ENCODE measurements at regions not wholly inside any gene's neighbourhood (a gene's known extent, or its start where the extent isn't known, plus 50 kb on each side); places are given as distances from the start of the nearest gene placed in this dataset.
"Not testable (repeated sequence)": the region's sequence is repeated elsewhere in the genome, so short reads cannot be mapped to it uniquely, and the experiment has no call there.

GRCh38 chr7:113768387-113768786 is 150.4 kb downstream of the PPP1R3A start:
- Histone ChIP-seq H3K4me2 (peak overlapping the region; percentile 25 to 74 (median 54); a peak in 21 of 22 replicates), H3K4me3 (no peak overlapping the region; a peak in 1 of 20 replicates), H4K20me1 (no peaks in the 10 kb centered on the region), H3K27ac (peak overlapping the region in 3 of 11 experiments; percentile 8 to 41 (median 32); a peak in 4 of 22 replicates), H3K27me3 (no peaks in the 10 kb centered on the region), H3K36me3 (no peaks in the 10 kb centered on the region), H3K9me3 (replicated peaks in 1 of 11) (peaks cover 0 to 16% (median 0%) of the 10 kb centered on the region in 11 experiments; a peak in 4 of 22 replicates), H3K9ac (no peak overlapping the region), H3K4me1 (peaks cover 25 to 39% (median 26%) of the 10 kb centered on the region in 10 experiments)
- TF ChIP-seq Cebpa-rat (IDR thresholded peaks at IDR 0.05) = no peak

GRCh38 chr7:113764401-113765035 is 154.3 kb downstream of the PPP1R3A start:
- peaks cover 0 to 5% (median 0%) of the 10 kb centered on the region in 11 experiments; a peak in 1 of 22 replicates for H3K9me3 ChIP-seq (replicated peaks in 1 of 11)
- H3K4me2 ChIP-seq = peak overlapping the region in 2 of 11 experiments; percentile 7 to 47; a peak in 1 of 22 replicates
- H3K4me3 ChIP-seq = no peak overlapping the region
- H3K4me1 ChIP-seq = peaks cover 14 to 30% (median 16%) of the 10 kb centered on the region in 10 experiments
- H3K9ac ChIP-seq = no peak overlapping the region
- no peaks in the 10 kb centered on the region for H3K36me3 ChIP-seq
- no peak overlapping the region for H3K27ac ChIP-seq
- TF ChIP-seq Cebpa-rat (IDR thresholded peaks at IDR 0.05) = no peak
- H4K20me1 ChIP-seq = no peaks in the 10 kb centered on the region
- H3K27me3 ChIP-seq = no peaks in the 10 kb centered on the region

DNA sequence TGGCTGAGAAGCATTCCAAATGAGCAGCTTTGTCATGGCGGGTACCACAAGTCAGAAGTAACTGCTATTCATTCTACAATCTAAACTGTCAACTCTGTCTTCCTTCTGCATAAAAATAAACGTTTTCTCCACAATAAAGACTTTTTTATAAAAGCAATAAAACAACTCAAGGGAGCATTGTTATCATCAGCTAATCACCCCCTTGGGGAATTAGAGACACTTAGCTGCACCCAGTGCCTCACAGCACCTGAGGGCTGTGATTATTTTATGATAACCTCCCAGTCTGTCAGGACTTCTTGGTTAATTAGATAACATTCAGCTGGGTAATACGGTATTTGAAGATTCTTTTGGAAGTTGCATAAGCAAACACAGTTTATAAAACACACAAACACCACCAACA is 155.6 kb downstream of the PPP1R3A start:
- H3K27ac ChIP-seq = no peak overlapping the region
- no peak for TF ChIP-seq Cebpa-rat (IDR thresholded peaks at IDR 0.05)
- H3K9me3 ChIP-seq (replicated peaks in 1 of 11) = no peaks in the 10 kb centered on the region
- peaks cover 1 to 17% (median 3%) of the 10 kb centered on the region in 10 experiments for H3K4me1 ChIP-seq
- no peak overlapping the region for H3K4me3 ChIP-seq
- H4K20me1 ChIP-seq = no peaks in the 10 kb centered on the region
- H3K27me3 ChIP-seq = no peaks in the 10 kb centered on the region
- H3K9ac ChIP-seq = no peak overlapping the region
- H3K4me2 ChIP-seq = no peak overlapping the region
- no peaks in the 10 kb centered on the region for H3K36me3 ChIP-seq

GRCh38 chr7:113756250-113756649 is 162.6 kb downstream of the PPP1R3A start:
- Histone ChIP-seq H3K9me3 (replicated peaks in 1 of 11) (no peaks in the 10 kb centered on the region), H4K20me1 (no peaks in the 10 kb centered on the region), H3K27ac (no peak overlapping the region), H3K4me1 (no peaks in the 10 kb centered on the region), H3K27me3 (no peaks in the 10 kb centered on the region), H3K4me2 (no peak overlapping the region), H3K36me3 (no peaks in the 10 kb centered on the region), H3K4me3 (no peak overlapping the region), H3K9ac (no peak overlapping the region)
- no peak for TF ChIP-seq Cebpa-rat (IDR thresholded peaks at IDR 0.05)

DNA sequence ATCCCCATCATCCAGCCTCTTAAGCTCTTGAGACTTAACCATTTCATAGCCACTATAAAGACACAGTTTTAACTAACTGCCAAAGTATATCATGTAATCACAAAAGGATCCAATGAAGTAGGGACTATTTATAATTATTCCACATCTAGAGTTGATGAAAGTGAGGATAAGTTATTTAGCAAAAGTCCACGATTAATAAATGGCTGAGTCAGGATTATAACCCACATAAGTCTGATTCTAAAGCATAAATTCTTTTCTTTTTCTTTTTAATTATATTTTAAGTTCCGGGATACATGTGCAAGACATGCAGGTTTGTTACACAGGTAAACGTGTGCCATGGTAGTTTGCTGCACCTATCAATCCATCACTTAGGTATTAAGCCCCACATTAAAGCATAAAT is 166.1 kb downstream of the PPP1R3A start:
- H3K4me3 ChIP-seq = no peak overlapping the region
- H3K27ac ChIP-seq = no peak overlapping the region
- no peaks in the 10 kb centered on the region for H3K4me1 ChIP-seq
- no peak overlapping the region for H3K9ac ChIP-seq
- no peak overlapping the region for H3K4me2 ChIP-seq
- H4K20me1 ChIP-seq = no peaks in the 10 kb centered on the region
- no peak for TF ChIP-seq Cebpa-rat (IDR thresholded peaks at IDR 0.05)
- H3K27me3 ChIP-seq = no peaks in the 10 kb centered on the region
- no peaks in the 10 kb centered on the region for H3K36me3 ChIP-seq
- no peaks in the 10 kb centered on the region for H3K9me3 ChIP-seq (replicated peaks in 1 of 11)

GRCh38 chr7:113752289-113752688 is 166.5 kb downstream of the PPP1R3A start:
- Histone ChIP-seq H3K36me3 (no peaks in the 10 kb centered on the region), H3K27ac (no peak overlapping the region), H3K9ac (no peak overlapping the region), H3K4me2 (no peak overlapping the region), H3K9me3 (replicated peaks in 1 of 11) (no peaks in the 10 kb centered on the region), H3K4me3 (no peak overlapping the region), H4K20me1 (no peaks in the 10 kb centered on the region), H3K4me1 (no peaks in the 10 kb centered on the region), H3K27me3 (no peaks in the 10 kb centered on the region)
- no peak for TF ChIP-seq Cebpa-rat (IDR thresholded peaks at IDR 0.05)

DNA sequence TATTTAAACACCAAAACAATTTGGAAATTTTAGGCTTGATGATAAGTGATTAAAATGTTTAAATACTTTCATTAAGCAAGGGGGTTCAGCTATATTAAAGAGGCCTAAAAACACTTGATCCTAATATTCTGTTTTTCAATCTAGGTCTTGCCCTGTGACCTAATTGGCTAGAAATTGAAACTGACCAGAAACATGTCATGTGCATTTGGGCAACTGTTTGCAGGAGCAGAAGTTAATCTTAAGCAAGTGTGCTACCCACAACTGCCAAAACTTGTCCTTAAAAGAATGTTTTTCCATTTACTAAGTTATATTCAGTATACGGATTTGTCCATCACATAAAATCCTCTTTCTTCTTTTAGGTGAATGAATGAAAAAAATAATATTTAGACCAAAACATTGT is 167.3 kb downstream of the PPP1R3A start:
- H3K9ac ChIP-seq = no peak overlapping the region
- no peaks in the 10 kb centered on the region for H3K4me1 ChIP-seq
- no peaks in the 10 kb centered on the region for H4K20me1 ChIP-seq
- H3K27me3 ChIP-seq = no peaks in the 10 kb centered on the region
- no peak overlapping the region for H3K27ac ChIP-seq
- no peak overlapping the region for H3K4me2 ChIP-seq
- H3K9me3 ChIP-seq (replicated peaks in 1 of 11) = no peaks in the 10 kb centered on the region
- H3K36me3 ChIP-seq = no peaks in the 10 kb centered on the region
- H3K4me3 ChIP-seq = no peak overlapping the region
- no peak for TF ChIP-seq Cebpa-rat (IDR thresholded peaks at IDR 0.05)

DNA sequence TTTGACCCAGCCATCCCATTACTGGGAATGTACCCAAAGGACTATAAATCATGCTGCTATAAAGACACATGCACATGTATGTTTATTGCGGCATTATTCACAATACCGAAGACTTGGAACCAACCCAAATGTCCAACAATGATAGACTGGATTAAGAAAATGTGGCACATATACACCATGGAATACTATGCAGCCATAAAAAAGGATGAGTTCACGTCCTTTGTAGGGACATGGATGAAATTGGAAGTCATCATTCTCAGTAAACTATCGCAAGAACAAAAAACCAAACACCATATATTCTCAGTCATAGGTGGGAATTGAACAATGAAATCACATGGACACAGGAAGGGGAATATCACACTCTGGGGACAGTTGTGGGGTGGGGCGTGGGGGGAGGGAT is 170.4 kb downstream of the PPP1R3A start:
- not testable (repeated sequence) for H3K9me3 ChIP-seq (replicated peaks in 1 of 11); H3K9ac ChIP-seq; H4K20me1 ChIP-seq; H3K4me1 ChIP-seq; H3K27me3 ChIP-seq; H3K27ac ChIP-seq; H3K4me2 ChIP-seq; H3K36me3 ChIP-seq; H3K4me3 ChIP-seq

- H3K4me3 ChIP-seq, H3K4me2 ChIP-seq, H3K36me3 ChIP-seq: not testable (repeated sequence)
Observed at GRCh38 chr7:113742946-113743431, 175.8 kb downstream of the PPP1R3A start.

DNA sequence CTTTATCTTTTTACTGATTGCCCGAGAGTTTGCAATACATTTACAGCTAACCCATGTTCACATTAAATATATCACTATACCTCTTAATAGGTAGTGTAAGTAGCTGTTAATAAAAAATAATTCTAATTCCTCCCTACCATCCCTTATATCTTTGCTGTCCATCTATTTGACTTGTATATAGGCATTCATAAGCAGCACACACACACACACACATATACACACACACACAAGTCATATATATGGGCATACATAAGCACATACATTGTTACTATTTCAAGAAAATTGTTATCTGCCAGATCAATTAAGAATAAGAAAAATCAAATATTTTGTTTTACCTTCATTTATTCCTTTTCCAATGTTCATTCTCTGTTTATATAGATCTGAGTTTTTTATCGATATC is 176.4 kb downstream of the PPP1R3A start:
- Histone ChIP-seq H3K9ac (no peak overlapping the region), H3K9me3 (replicated peaks in 1 of 11) (no peaks in the 10 kb centered on the region), H4K20me1 (no peaks in the 10 kb centered on the region), H3K4me3 (no peak overlapping the region), H3K4me2 (no peak overlapping the region), H3K27ac (no peak overlapping the region), H3K36me3 (no peaks in the 10 kb centered on the region), H3K27me3 (no peaks in the 10 kb centered on the region), H3K4me1 (no peaks in the 10 kb centered on the region)
- no peak for TF ChIP-seq Cebpa-rat (IDR thresholded peaks at IDR 0.05)

More at GRCh38 chr7:113742946-113743431, 175.8 kb downstream of the PPP1R3A start:
- H4K20me1 ChIP-seq; H3K27ac ChIP-seq; H3K9ac ChIP-seq; H3K27me3 ChIP-seq; H3K9me3 ChIP-seq (replicated peaks in 1 of 11); H3K4me1 ChIP-seq: not testable (repeated sequence)
